Activated CD4-positive, alpha-beta T cell treated with anti-CD3 and anti-CD28 coated beads, Interleukin-2, amount 50 U/mL, for 1 hour (primary cell): ENCODE measurements at regions not wholly inside any gene's neighbourhood (a gene's known extent, or its start where the extent isn't known, plus 50 kb on each side); places are given as distances from the start of the nearest gene placed in this dataset.

Experiments used
- DNase-seq: peaks from one replicate; pipeline ENCODE4 v3.0.0-alpha.2; 2020

GRCh38 chr13:105377452-105377851 is 1158.0 kb downstream of the EFNB2 start:
- DNase-seq, result no peak

GRCh38 chr13:105370011-105370650 is 1165.3 kb downstream of the EFNB2 start:
- no peak for DNase-seq

GRCh38 chr13:105368781-105369180 is 1166.7 kb downstream of the EFNB2 start:
- DNase-seq, result no peak

- no peak for DNase-seq
These were observed 1169.6 kb downstream of the EFNB2 start for GRCh38 chr13:105365831-105366230.

GRCh38 chr13:105365021-105365550 is 1170.4 kb downstream of the EFNB2 start:
- no peak for DNase-seq

GRCh38 chr13:105364191-105364590 is 1171.3 kb downstream of the EFNB2 start:
- DNase-seq, result no peak

- no peak for DNase-seq
These were observed 1171.9 kb downstream of the EFNB2 start for GRCh38 chr13:105363261-105364190.

- no peak for DNase-seq
These were observed 1181.8 kb downstream of the EFNB2 start for GRCh38 chr13:105353654-105354053.

- no peak for DNase-seq
These were observed 1186.3 kb downstream of the EFNB2 start for GRCh38 chr13:105349082-105349723.

- DNase-seq, result no peak
These were observed 1189.2 kb downstream of the EFNB2 start for GRCh38 chr13:105346141-105346775.

GRCh38 chr13:105345730-105346129 is 1189.7 kb downstream of the EFNB2 start:
- no peak for DNase-seq

- no peak for DNase-seq
These were observed 1190.3 kb downstream of the EFNB2 start for GRCh38 chr13:105345131-105345530.

GRCh38 chr13:105343134-105343806 is 1192.2 kb downstream of the EFNB2 start:
- no peak for DNase-seq

GRCh38 chr13:105342281-105342820 is 1193.1 kb downstream of the EFNB2 start:
- no peak for DNase-seq

- no peak for DNase-seq
These were observed 1193.7 kb downstream of the EFNB2 start for GRCh38 chr13:105341758-105342157.

- no peak for DNase-seq
These were observed 1194.2 kb downstream of the EFNB2 start for GRCh38 chr13:105341256-105341655.

GRCh38 chr13:105340061-105340606 is 1195.3 kb downstream of the EFNB2 start:
- DNase-seq, result no peak

GRCh38 chr13:105338773-105339172 is 1196.7 kb downstream of the EFNB2 start:
- DNase-seq, result no peak

- no peak for DNase-seq
These were observed 1197.5 kb downstream of the EFNB2 start for GRCh38 chr13:105338006-105338405.

GRCh38 chr13:105336706-105337576 is 1198.5 kb downstream of the EFNB2 start:
- DNase-seq, result no peak

GRCh38 chr13:105334211-105334610 is 1201.3 kb downstream of the EFNB2 start:
- no peak for DNase-seq
